ENCODE measurements at regions not wholly inside any gene's neighbourhood (a gene's known extent, or its start where the extent isn't known, plus 50 kb on each side); places are given as distances from the start of the nearest gene placed in this dataset.

DNA sequence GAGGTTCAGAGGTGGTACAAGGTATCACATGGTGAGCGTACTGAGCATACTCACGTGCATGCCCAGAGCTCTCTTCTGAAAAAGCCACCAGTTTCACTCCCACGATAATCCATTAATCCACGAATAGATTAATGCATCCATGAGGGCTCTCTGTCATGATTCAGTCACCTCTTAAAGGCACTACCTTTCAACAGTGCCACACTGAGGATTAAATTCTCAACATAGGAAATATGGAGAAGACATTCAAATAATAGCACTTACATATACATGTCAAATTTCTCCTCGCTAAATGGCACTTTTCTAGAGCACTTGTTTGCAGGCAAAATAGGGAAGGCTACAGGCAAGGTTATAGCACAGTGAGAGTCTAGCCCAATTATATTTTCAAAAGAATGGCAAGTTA lies 825.9 kb downstream of the TRIB2 start:
- no peak for DNase-seq

DNA sequence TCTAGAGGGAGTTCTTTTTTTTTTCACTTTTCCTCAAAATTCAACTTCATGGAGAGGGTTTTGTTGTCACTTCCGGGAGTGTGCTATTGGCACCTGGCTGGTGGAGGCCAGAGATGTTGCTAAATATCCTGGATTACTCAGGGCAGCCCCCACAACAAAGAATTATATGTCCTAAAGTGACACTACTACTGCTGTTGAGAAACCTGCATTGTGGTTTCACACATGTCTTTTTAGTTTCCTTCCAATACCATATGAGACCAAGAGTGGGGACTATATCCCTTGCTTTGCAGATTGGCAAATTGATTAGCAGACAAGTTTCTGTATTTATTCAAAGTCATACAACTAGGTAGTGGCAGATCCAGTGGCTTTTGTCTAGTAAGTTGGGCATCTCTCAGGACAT lies 826.8 kb downstream of the TRIB2 start:
- DNase-seq, result no peak

DNA sequence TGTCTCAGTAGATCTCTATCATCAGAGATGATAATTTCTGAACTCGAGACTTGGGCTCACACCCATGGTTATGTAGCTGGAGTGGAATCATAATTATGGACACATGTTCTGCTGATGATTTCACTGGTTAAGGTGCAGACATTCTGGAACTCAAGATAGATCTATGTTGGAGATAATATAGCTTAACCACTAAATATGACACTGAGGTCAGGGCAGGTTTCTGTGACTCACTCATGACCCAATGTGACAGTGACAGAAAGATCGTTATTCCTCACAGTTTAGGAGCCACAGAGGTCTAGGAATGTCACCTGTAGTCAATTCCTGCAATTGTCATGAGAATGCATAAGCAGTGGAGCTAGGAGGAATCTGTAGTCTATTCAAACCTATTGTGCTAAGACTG lies 828.6 kb downstream of the TRIB2 start:
- DNase-seq, result no peak

DNA sequence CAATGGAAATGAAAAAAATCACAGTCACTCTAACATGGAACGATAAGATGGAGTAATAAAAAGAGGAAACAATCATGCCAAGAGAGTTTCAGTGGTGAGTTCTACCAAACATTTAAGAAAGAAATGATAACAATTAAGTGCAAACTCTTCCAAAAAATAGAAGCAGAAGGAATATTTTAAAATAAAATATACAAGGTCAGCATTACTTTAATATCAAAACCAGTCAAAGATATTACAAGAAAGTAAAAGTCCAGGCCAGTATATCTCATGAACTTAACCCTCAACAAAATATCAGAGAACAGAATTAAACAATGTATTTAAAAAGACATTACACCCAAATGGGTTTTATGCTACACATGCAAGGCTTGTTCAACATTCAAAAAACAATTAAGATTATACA lies 829.4 kb downstream of the TRIB2 start:
- DNase-seq, result no peak

DNA sequence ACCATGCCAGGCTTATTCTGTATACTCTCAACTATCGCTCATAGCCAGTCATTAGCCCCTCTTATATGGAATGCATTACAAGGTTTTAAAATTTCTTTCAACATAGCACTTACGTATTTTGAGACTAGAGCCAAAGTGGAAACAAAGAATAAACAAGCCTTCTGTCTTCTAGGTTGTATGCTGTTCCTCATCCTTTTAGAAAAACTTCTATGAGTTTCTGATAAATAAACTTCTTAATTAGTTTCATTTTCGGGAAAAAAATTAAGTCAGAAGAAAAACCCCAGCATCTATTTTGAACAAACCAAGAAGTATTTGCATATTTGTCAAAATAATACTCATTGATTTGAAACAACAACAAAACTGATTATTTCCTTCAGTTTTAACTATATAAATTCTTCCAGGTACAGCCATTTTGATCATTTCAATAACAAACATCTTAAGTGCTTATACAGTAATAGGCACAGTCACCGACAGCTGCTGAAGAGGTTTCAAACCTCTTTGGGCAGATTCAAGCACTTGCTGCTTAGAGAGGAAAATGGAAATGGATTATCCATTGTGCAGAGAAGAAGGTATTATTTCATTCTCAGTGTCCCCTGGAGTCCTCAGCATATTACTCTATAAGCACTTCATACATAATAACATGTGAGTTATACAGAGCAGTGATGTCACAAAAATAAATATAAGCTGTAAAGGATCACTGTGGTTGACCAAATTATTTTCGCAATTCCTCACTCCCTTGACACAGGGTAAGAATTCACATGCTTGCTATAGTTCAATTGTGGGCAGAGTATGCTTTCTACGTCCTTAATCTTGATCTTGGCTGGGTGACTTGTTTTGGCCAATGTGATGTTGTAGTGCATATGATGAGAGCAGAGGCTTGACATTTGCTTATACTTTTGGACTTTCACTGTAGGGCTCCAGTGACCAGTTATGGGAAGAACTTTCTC lies 833.8 kb downstream of the TRIB2 start:
- DNase-seq, result no peak

DNA sequence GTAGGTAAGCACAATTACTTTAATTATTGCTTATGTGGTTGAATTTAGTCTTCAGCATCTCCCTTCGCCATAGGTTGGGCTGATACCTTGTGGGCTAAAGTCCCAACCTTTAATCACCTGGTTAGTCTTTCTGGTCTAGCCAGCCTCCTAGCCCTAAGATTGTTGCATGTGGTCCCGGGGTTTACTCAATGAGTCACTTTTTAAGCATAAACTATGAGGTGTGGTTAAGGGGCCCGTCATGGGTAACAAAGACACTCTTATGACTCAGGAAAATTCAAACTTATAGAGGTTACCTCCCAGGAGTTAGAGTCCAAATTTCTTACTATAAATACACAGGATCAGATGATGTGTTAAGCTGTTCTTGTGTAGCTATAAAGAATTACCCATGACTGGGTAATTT lies 841.6 kb downstream of the TRIB2 start:
- no peak for DNase-seq

DNA sequence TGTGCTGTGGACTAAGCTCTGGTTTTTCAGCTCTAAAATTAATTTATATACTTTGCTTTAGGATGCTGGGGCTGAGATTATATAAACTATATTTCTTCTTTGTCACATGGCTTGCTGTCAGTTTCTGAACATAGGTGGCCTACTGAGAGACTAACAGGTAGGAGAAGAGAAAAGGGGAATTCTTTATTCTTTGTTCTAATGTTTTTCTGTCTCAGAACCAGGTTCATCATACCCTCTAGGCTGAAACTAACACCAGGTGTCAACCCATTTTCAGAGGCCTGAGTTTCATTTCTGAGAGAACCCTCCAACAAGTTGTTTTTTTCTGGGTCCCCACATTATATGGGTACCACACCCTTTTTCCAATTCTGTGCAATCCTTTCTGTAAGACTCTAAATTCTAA lies 843.6 kb downstream of the TRIB2 start:
- DNase-seq, result no peak

DNA sequence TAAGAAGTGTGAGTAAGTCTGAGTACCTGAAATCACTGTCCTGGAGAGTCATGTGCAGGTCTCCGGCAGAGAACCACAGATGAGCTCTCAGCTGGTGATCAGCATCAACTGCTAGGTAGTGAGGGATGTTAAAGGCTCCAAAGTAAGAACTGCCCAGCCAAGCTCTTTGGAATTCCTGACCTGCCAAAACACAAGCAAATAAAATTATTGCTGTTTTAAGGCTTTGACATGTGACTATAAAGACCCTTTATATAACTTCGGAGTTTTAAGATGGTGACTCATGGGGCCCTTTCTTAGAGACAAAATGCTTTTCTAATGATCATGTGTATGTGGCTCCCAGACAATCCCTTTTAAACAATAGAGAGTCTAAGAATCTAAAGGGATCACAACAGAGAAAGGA lies 855.7 kb downstream of the TRIB2 start:
- no peak for DNase-seq

DNA sequence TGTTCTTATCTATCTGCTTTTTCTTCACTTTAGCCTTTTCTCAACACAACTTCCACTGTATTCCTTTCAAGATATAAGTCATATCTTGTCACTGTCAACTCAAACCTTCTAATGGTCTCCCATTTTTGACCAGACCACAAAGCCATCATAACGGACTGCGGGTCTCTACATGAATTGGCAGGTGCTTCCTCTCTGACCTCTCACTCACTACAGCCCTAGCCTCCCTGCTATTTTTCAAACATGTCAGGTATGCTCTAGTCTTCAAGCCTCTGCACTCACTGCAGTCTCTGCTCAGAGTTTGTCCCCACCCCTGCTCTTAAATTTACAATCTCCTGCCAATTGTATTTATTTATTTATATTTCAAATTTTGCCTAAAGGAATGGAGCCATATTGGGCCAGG lies 858.1 kb downstream of the TRIB2 start:
- no peak for DNase-seq

DNA sequence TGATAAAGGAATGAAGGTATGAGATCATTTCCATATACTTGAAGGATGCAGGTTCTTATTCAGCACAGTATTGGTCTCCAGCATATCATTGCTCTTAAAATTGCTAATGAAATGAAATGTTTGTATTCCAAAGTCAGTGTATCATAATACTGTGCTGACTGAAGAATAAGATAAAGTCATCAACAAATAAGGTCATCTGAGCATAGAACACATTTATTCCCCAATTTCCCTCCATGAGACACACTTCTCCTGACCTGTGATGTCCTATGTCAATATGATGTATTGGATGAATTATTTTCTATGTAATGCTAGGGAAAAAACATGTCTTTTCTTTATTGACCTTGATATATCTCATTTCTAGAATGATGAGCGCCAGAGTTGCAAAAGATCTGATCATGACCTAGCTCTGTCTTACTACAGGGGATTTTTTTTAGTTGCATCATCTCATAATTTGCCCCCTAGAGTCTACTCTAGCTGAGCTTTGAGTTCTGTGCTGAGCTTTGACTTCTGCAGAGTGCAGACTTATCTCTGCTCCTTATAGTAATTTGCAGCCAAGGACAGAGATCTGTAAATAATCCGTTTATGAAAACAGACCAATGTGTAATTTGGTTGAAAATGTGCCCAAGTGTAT lies 859.8 kb downstream of the TRIB2 start:
- no peak for DNase-seq

DNA sequence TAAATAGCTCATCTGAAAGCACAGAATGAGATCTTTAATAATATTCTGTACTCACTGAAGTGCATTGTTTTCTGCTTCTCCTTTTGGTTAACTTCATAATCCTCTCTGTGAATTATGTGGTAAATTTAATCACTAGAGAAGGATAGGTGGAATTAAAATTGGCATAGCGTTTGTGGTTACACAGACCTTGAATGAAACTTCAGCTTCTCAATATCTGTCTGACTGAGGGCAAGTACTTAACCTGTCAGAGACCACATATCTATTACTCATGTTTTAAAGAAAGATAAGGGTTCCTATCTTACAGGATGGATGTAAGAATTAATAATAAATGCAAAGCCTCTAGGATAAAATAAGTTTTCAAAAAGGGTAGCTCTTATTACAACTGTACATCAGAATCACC lies 861.8 kb downstream of the TRIB2 start:
- no peak for DNase-seq

DNA sequence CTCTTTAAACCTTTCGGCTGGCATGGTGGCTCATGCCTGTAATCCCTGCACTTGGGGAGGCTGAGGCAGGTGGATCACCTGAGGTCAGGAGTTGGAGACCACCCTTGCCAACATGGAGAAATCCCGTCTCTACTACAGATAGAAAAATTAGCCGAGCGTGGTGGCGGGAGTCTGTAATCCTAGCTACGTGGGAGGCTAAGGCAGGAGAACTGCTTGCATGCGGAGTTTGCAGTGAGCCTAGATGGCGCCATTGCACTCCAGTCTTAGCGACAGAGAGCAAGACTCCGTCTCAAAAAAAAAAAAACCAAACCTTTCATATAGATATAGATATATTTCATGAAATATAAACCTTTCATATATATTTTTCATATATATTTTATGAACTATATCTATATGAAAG lies 864.7 kb downstream of the TRIB2 start:
- DNase-seq, result no peak

DNA sequence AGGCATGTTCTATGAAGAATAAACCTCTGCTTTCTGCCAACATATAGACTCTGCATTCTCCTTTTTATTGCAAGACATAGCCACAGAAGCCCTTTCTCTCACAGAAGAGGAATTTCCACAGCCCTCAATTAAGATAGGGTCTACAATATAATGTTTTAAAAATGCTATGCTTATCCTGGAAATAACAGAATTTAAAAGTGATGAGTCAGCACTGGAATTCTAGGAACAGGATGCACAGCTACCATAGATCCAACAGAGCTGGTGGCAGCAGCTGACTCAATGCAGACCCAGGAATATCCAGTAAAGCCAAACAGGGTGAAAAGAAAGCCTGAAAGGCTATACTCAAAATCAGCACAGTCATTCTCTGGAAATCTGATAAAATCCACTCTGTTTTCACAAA lies 866.9 kb downstream of the TRIB2 start:
- DNase-seq, result no peak

DNA sequence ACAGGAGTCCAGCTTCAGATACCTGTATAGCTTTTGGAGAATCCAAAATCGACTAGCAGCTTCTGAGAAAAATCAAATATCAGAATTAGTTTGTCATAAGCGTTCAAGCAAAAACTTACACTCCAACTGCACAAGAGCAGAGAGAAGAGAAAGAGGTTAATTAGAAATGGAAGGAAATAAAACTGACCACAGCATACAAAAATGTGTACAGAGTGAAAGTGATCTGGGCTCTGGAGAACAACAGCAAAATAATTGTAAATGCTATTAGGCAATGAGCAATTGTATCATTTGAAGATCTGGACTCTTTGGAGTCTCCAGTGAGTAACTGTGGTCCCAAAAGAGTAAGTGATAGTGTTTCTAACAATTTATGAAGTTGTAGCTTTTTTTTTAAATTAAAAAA lies 867.3 kb downstream of the TRIB2 start:
- no peak for DNase-seq

DNA sequence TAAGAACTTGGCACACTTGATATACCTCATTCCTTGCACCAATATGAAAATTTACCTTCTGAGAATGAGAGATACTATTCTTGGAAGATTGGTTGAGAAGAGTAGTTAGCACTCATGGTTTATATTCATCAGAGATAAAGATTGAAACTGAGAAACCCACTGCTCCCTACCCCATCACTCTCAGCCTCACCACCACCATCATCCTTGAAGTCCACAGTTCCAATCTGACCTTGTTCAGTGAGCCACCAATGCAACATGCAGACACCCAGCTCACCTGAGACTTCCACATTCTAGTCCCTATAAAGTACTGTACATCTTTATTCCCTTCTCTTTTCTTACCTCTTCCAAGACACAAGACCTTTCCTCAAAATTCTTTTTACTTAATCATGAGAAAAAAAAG lies 869.0 kb downstream of the TRIB2 start:
- no peak for DNase-seq

DNA sequence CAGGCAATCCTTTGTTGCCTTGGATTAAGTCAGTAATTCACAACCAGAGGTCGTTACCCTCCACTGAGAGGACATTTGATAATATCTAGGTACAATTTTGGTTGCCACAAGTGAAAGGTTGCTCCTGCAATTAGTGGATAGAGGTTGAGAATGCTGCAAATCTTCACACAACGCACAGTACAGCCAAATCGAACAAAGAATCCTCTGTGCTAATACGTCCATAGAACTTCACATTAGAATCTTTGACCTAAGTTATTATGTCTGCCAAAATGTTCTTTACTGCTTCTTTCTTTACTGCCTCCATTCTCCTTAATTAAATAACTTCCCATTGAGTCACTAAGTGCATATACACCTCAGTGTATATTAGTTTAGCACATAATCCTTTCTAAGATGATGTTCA lies 879.5 kb downstream of the TRIB2 start:
- no peak for DNase-seq

DNA sequence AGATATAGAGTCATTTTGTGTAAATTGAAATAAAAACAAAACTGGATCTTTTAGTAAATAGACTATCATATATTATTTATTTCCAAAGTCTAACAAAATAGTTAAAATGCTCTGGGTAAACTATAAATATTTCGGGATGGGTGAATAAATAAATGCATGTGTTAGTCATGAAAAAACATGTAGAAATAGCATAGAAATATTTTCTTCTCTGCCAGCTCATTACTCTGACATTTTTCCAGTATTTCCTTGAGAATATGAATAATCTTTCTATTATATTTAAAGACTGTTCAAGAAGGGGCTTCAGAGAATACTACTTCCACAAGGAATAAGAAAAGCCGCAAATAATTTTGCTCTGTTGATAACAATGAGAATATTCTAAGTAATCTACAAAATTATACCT lies 880.4 kb downstream of the TRIB2 start:
- DNase-seq, result no peak

DNA sequence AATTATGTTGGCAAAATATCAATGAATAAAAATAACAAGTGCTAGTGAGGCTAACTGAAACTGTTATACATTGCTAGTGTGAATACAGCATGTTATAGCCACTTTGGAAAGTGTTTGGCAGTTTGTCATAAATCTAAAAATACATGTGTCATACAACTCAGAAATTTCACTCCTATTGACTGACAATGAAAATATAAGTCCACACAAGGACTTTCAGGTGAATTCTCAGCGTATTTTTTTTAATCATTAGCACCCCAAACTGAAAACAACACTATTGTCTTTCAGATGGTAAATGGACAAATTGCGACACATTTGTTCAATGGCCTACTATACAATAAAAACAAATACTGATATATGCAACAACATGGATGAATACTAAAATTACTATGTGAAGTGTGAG lies 884.8 kb downstream of the TRIB2 start:
- no peak for DNase-seq

DNA sequence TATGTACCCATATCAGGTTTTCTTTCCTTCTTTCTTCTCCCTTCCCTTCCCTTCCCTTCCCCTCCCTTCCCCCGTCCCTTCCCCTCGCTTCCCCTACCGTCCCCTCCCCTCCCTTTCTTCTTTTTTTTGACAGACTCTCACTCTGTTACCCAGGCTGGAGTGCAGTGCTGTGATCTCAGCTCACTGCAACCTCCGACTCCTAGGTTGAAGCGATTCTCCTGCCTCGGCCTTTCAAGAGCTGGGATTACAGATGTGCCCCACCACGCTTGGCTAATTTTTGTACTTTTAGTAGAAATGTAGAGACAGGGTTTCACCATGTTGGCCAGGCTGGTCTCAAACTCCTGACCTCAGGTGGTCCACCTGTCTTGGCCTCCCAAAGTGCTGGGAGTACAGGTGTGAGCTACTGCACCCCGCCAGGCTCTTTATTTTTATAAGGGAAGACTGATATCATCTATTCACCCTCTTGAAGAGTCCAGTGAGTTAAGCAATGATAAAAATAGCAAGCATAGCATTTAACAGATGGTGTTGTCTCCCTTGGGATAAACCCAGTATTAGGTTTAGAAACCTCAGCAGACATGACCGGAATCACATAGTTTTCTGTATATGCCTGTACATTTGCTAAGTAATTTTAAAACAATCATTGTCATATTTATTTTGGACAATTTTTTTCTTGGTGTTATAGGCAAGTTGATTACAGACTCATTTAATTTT lies 888.4 kb downstream of the TRIB2 start:
- DNase-seq, result no peak

DNA sequence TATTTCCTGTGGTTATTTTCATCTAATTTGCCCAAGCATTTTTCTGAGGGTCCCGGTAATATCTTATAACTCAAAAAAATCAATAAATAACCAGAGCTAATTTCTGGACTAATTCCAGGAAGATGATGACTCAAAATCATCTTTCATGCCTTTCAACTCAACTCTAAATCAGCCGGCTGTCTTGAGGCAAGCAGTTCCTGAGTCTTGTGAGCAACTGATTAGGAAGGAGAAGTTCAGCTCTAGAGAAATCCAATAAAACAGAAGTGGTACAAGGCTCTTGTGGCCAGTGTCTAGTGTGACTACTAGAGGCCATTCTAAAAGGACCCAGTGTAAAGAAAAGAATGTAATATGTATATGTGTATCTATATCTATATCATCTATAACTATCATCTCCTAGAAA lies 890.4 kb downstream of the TRIB2 start:
- no peak for DNase-seq

DNA sequence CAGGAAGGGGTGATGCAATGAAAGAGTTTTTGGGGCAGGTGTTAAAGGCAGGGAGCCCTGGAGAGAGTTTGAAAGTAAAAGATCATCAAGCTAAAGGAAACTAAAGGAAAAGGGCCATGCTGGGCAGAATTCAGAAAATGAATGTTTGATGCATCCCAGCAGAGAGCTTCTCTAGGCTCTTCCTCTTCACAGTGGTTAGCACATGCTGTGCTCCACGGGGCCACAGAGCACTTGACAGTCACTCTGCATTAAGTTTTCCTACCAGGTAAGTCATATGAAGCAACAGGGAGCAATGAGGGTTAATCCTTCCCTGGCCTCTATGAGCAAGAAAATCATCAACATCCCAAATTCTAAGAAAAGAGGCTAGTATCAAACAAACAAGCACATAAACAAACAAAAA lies 895.2 kb downstream of the TRIB2 start:
- no peak for DNase-seq

DNA sequence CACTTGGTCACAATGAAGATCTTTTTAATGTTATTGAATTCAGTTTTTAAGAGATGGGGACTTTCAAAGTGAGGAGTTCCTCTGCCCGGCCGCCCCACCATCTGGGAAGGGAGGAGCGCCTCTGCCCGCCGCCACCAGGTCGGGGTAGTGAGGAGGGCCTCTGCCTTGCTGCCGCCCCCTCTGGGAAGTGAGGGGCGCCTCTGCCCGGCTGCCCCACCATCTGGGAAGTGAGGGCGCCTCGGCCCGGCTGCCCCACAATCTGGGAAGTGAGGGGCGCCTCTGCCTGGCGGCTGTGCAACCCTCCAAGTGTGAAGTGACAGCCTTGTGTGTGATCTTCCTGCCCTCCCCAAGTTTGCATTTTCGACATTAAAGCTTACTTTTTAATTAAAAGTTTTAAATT lies 899.3 kb downstream of the TRIB2 start:
- no peak for DNase-seq

DNA sequence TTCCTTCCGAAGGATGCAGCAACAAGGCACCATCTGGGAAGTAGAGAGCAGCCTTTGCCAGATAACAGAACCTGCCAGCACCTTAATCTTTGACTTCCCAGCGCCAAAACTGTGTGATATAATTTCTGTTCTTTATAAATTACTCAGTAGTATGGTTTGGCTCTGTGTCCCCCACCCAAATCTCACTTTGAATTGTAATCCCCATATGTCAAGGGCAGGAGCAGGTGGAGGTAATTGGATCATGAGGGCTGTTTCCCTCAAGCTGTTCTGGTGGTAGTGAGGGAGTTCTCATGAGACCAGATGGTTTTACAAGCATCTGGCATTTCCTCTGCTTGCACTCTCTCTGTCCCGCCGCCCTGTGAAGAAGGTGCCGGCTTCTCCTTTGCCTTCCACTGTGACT lies 899.9 kb downstream of the TRIB2 start:
- DNase-seq, result no peak

DNA sequence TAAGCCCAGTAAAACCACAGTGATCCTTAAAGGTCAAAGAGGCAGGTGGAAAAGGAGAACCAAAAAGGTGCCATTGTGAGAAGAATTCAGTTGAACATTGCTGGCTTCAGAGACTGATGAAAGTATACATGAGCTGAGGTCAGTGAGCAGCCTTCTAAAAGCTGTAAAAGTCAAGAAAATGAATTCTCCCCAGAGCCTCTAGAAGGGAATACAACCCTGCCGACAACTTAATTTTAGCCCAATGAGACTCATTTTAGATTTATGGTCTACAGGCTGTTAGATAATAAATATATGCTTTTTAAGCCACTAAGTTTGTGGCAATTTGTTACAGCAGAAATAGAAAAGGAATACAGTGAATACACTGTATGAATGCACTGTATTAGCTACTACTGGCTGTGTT lies 911.4 kb downstream of the TRIB2 start:
- no peak for DNase-seq
